ENCODE measurements at regions not wholly inside any gene's neighbourhood (a gene's known extent, or its start where the extent isn't known, plus 50 kb on each side); places are given as distances from the start of the nearest gene placed in this dataset.

GRCh38 chr12:64931321-64931720, 106.9 kb downstream of the TBC1D30 start:
- no peak overlapping the region for H3K27ac ChIP-seq
- H3K9me3 ChIP-seq = no peaks in the 10 kb centered on the region
- H3K4me3 ChIP-seq = no peak overlapping the region
- H3K36me3 ChIP-seq = no peaks in the 10 kb centered on the region
- intact Hi-C loops (cut with DNase I) = no loop called here
- no peaks in the 10 kb centered on the region for H3K27me3 ChIP-seq
- WGBS, 2 donors = 94 to 96% methylated on average over 3 of the region's 3 CpGs
- no peak for DNase-seq
- TF ChIP-seq POLR2AphosphoS5 (IDR thresholded peaks at IDR 0.05) (no peak), EP300 (IDR thresholded peaks at IDR 0.05) (no peak), CTCF (IDR thresholded peaks at IDR 0.05) (no peak), POLR2A (IDR thresholded peaks at IDR 0.05) (no peak)
- H3K4me1 ChIP-seq = no peaks in the 10 kb centered on the region

GRCh38 chr12:64931981-64932380, 107.5 kb downstream of the TBC1D30 start:
- Histone ChIP-seq H3K27me3 (no peaks in the 10 kb centered on the region), H3K36me3 (no peaks in the 10 kb centered on the region), H3K27ac (no peak overlapping the region), H3K9me3 (no peaks in the 10 kb centered on the region), H3K4me3 (no peak overlapping the region), H3K4me1 (no peaks in the 10 kb centered on the region)
- WGBS, 2 donors = 81 to 98% methylated on average over 1 of the region's 1 CpG
- intact Hi-C loops (cut with DNase I) = no loop called here
- no peak for DNase-seq
- TF ChIP-seq POLR2AphosphoS5 (IDR thresholded peaks at IDR 0.05) (no peak), CTCF (IDR thresholded peaks at IDR 0.05) (no peak), POLR2A (IDR thresholded peaks at IDR 0.05) (no peak), EP300 (IDR thresholded peaks at IDR 0.05) (no peak)

- Histone ChIP-seq H3K27ac (no peak overlapping the region), H3K36me3 (no peaks in the 10 kb centered on the region), H3K27me3 (no peaks in the 10 kb centered on the region), H3K9me3 (no peaks in the 10 kb centered on the region), H3K4me1 (no peaks in the 10 kb centered on the region), H3K4me3 (no peak overlapping the region)
- intact Hi-C loops (cut with DNase I) = no loop called here
- no peak for DNase-seq
- TF ChIP-seq EP300 (IDR thresholded peaks at IDR 0.05) = no peak
- no peak for TF ChIP-seq POLR2AphosphoS5 (IDR thresholded peaks at IDR 0.05)
- TF ChIP-seq POLR2A (IDR thresholded peaks at IDR 0.05) = no peak
- TF ChIP-seq CTCF (IDR thresholded peaks at IDR 0.05) = no peak
- WGBS, 2 donors = 37 to 68% methylated on average over 2 of the region's 2 CpGs
Measured at GRCh38 chr12:64933791-64934190, 109.3 kb downstream of the TBC1D30 start.

- no peaks in the 10 kb centered on the region for H3K9me3 ChIP-seq
- H3K27me3 ChIP-seq = no peaks in the 10 kb centered on the region
- no peak overlapping the region for H3K27ac ChIP-seq
- H3K4me1 ChIP-seq = no peaks in the 10 kb centered on the region
- no peak overlapping the region for H3K4me3 ChIP-seq
- DNase-seq = no peak
- TF ChIP-seq EP300 (IDR thresholded peaks at IDR 0.05) (no peak), CTCF (IDR thresholded peaks at IDR 0.05) (no peak), POLR2A (IDR thresholded peaks at IDR 0.05) (no peak), POLR2AphosphoS5 (IDR thresholded peaks at IDR 0.05) (no peak)
- no peaks in the 10 kb centered on the region for H3K36me3 ChIP-seq
- intact Hi-C loops (cut with DNase I) = no loop called here
Measured at GRCh38 chr12:64937452-64937851, 113.0 kb downstream of the TBC1D30 start.

- Histone ChIP-seq H3K4me3 (no peak overlapping the region), H3K9me3 (no peaks in the 10 kb centered on the region), H3K27ac (no peak overlapping the region), H3K27me3 (no peaks in the 10 kb centered on the region), H3K4me1 (no peaks in the 10 kb centered on the region), H3K36me3 (no peaks in the 10 kb centered on the region)
- TF ChIP-seq POLR2AphosphoS5 (IDR thresholded peaks at IDR 0.05) = no peak
- no peak for TF ChIP-seq CTCF (IDR thresholded peaks at IDR 0.05)
- TF ChIP-seq POLR2A (IDR thresholded peaks at IDR 0.05) = no peak
- no peak for TF ChIP-seq EP300 (IDR thresholded peaks at IDR 0.05)
- no peak for DNase-seq
- intact Hi-C loops (cut with DNase I) = no loop called here
- WGBS, 2 donors = 68 to 91% methylated on average over 2 of the region's 2 CpGs
Measured at GRCh38 chr12:64938179-64938578, 113.7 kb downstream of the TBC1D30 start.
